H1 (cell line): ENCODE measurements at regions not wholly inside any gene's neighbourhood (a gene's known extent, or its start where the extent isn't known, plus 50 kb on each side); places are given as distances from the start of the nearest gene placed in this dataset.

Experiments
- CHD7 ChIP-seq: fragments of 300-600 bp; sonication (generic); IDR thresholded peaks from 2 replicates; pipeline ENCODE4 v1.7.1; 2012; ENCODE audit warnings: low read length, moderate library complexity, mild to moderate bottlenecking, inconsistent platforms; ENCODE audit not compliant: insufficient replicate concordance
- HDAC2 ChIP-seq, 2 experiments: fragments of 300-600 bp in 1 of 2; sonication (generic) in 1 of 2; IDR thresholded peaks; 2 replicates each; pipeline ENCODE4 v1.6.1; 2011 to 2012; ENCODE audit warnings: low read depth in 2 of 2, low read length in 2 of 2, mild to moderate bottlenecking in 2 of 2, moderate library complexity in 2 of 2, borderline replicate concordance in 1 of 2, inconsistent platforms in 1 of 2
- TCF12 ChIP-seq: IDR thresholded peaks from 2 replicates; pipeline ENCODE4 v1.6.1; 2011; ENCODE audit warnings: low read depth, mild to moderate bottlenecking, low read length

GRCh38 chr5:56460195-56460546, 227.0 kb upstream of the ANKRD55 start (continued):
- TF ChIP-seq CHD7 (no peak), HDAC2 (IDR thresholded peaks at IDR 0.05; ENCODE audit: borderline replicate concordance in 1 of 2, low read depth in 2 of 2, low read length in 2 of 2) (no peak), TCF12 (no peak)
